ENCODE measurements at regions not wholly inside any gene's neighbourhood (a gene's known extent, or its start where the extent isn't known, plus 50 kb on each side); places are given as distances from the start of the nearest gene placed in this dataset.
"Not testable (repeated sequence)": the region's sequence is repeated elsewhere in the genome, so short reads cannot be mapped to it uniquely, and the experiment has no call there.

DNA sequence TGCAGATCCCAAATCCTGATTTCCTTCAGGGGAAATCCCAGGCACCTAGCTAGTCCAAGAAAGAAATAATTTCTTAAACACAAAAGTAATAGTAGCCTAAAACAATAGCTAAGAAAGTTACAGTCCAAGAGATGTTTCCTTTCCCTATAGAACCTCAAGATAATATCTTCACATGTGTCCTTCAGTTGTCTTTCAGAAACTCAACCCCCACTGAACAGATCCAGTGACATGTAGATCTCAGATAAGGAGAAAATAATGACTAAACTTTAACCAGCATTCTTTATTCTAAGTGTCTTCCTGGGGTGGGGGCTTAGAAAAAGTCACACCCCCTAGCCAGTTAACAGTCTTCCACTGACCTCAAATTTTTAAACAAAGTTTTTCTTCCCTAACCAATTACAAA lies 131.3 kb upstream of the ADRA1B start:
- DNase-seq (ENCODE audit: low spot score) = no peak

DNA sequence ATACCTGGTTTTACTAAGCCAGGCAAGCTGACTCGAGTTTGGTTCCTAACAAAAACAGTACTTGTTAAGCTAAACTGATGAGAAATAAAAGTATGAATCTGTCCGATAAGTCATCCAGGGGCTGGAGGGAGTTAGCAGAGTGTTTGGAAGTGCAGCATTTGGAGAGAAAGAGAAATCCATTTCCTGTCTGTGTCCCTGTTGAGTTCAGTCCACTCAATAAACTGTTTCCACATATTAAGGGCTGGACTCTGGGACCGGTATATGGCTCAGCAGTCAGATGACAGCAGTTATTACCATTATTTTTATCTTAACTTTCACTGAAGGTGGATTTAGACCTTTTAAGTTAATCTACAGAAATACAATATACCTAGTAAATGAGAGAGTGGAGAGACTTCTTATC lies 130.6 kb upstream of the ADRA1B start:
- no peak for DNase-seq (ENCODE audit: low spot score)

DNA sequence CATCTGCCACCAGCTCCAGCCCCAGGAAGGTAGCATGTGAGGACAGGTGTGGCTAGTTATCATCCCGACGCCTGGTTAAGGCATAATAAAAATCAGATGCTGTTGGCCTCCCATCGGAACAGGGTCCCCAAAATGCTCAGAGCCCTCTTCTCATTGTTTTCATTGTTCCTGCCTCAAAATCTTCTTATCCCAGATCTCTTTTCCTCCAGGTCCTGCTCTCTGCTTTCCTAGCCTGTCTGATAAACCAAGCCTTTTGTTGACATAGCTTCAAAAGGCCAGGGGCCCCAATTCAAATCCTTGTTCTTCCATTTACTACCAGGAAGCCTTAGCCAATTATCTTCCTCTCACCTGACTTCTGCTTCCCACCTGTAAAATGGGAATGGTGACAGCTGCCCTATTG lies 130.1 kb upstream of the ADRA1B start:
- no peak for DNase-seq (ENCODE audit: low spot score)

DNA sequence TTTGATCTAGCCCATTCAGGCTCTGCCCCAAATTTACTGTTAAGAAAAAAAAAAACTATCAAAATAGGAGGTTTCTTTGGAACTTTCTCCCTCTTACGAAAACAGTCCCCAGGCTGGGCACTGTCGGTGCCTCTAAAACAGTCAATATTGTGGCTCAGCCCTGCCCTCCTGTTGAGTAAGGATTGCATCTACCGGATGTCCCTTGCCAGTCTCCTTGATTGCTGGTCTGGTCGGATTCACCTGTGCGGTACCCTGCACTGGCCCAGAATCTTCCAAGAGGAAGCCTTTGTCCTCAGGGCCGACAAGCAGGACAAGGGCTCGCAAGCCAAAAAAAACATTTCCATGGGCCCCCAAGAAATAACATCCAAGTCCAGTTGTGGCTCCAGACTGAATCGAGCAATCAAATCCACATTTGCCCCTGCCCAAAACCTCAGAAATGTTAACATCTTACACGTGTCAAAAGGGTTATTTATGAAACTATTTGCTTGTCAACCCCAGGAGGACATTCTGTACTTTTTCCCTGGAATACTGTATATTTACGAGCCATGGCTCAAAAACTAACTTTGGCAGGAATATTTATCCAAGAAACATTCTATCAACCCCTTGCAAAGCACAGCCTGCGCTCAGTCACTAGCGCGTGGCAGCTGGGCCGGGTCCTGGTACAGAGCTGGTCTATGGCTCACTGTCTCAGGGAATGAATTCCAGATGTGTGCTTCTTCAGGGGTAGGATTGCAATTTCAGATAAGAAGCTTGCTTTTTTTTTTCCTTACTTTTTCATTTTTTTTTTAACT lies 129.2 kb upstream of the ADRA1B start:
- no peak for DNase-seq (ENCODE audit: low spot score)

DNA sequence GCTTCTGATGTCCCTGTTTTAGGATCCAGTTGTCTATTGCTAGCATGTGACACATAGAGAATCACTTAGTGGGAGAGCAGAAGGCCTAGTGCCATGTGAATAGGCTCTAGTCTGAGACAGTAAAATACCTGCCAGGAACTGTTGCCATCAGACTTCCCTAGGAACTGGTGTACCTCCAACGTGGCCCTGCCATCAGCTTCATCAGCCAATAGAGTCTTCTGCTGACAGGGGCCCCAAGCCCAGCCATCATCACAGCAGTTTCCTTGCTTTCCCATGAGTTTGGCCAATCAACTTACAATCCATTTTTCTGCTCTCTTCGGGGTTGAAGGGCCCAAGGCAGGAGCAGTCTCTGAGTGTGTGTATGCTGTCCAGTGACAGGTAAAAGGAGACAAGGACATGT lies 128.4 kb upstream of the ADRA1B start:
- no peak for DNase-seq (ENCODE audit: low spot score)

- DNase-seq (ENCODE audit: low spot score) = no peak
Observed at GRCh38 chr5:159788835-159789331, 127.4 kb upstream of the ADRA1B start.

DNA sequence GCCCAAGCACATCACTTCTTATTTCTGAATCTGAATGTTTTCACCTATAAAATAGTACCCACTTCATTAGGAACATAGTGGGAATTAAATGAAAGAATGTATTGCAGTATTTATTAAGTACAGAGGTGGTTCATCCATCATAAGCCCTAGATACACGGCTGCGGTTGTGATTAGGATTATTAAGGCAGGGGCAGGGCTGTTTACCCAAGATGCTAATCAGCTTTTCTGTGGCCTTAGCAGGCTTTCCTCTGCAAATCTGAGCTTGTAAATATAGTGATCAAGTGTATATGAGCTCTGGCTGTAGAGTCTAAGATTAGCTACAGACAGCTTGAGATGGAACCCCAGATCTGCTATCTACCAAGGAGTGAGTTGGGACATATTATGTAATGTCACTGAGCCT lies 124.1 kb upstream of the ADRA1B start:
- no peak for DNase-seq (ENCODE audit: low spot score)

GRCh38 chr5:159797261-159797970 lies 118.9 kb upstream of the ADRA1B start:
- no peak for DNase-seq (ENCODE audit: low spot score)

GRCh38 chr5:159799701-159800100 lies 116.6 kb upstream of the ADRA1B start:
- DNase-seq (ENCODE audit: low spot score) = no peak

DNA sequence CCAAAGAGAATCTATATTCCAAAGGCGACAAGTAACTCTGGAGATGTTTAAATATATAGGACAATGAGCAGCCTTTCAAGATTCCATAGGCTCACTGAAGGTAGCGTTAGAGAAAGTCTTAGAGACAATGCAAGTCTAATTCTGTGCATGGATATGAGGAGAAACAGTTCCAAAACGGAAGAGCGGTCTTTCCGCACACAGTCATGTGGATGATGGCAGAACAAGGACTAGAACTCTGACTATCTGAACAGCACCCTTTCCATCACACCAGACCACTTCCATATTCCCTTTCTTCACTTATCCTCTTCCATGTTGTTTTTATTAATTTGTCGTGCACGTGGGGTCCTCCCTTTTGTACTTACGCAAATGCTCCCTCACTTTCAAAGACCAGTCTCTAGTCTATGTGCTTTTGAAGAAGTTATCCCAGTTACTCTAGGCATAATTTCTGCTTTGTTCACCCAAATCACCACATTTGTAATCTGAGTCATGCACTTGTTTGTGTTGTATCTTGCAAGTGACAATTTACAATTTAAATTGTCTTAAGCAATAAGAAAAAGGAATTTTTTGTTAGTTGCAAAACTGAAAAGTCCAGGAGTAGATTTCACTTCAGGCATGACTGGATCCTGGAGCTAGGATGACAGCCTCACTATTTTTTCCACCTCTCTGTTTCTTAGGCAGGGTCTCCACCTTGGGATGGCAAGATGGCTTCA lies 116.0 kb upstream of the ADRA1B start:
- DNase-seq (ENCODE audit: low spot score) = no peak

- DNase-seq (ENCODE audit: low spot score) = no peak
Observed at GRCh38 chr5:159801303-159801702, 115.0 kb upstream of the ADRA1B start.

DNA sequence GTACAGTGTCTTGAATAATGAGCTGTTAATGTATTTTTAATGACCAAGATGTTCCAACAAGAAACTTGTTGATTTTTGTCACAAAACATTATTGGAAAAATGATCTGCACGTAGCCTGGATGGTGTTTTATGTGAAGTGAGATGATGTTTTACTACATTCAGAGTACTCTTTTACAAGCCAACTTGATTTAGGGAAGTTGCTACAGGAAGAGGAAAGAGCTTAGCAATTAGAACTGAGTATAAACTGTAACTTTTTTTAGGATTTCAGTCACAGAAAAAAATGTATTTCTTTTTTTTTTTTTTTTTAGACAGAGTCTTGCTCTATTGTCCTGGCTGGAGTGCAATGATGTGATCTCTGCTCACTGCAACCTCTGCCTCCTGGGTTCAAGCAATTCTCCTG lies 113.6 kb upstream of the ADRA1B start:
- DNase-seq (ENCODE audit: low spot score) = no peak

DNA sequence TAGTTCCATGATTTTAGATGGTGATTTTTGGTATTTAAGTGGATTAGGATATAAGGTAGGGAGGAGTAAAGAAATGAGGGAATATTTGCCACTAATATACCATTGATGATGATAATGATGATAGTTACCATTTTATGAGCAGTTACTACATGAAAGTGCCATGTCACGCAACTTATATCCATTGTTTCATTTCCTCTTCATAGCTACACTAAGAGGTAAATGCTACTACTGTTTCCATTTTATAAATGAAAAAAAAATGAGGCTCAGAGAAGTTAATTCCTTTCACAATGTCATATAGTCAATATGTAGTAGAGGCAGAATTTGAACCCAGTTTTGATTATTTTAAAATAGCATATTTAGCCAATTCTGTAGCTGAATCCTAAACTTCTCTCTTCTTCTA lies 112.2 kb upstream of the ADRA1B start:
- DNase-seq (ENCODE audit: low spot score) = no peak

DNA sequence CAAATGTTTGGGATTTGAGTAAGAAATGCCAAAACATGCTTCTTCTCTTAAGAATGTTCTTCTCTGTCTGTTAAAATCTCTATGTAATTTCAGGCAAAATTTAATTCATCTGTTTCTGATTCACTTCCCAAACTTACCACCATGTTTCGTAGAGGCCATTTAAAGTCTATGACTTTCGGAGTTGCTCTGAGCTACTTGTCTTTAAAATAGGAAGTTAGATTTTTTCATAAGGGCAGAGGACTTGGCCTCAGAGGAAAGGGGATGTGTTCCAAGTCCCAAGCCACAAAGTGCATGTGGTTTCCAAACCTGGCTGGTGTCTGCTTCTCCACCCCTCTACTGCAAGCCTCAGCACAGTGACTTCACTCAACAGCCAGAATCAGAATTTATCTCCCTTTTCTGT lies 111.3 kb upstream of the ADRA1B start:
- no peak for DNase-seq (ENCODE audit: low spot score)

DNA sequence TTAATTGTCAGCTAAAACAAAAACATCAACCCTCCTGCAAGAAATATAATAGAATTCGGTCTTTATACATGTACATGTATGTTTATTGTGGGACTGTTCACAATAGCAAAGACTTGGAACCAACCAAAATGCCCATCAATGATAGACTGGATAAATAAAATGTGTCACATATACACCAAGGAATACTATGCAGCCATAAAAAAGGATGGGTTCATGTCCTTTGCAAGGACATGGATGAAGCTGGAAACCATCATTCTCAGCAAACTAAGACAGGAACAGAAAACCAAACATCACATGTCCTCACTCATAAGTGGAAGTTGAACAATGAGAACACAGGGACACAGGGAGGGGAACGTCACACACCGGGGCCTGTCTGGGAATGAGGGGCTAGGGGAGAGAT lies 109.1 kb upstream of the ADRA1B start:
- DNase-seq (ENCODE audit: low spot score) = not testable (repeated sequence)

DNA sequence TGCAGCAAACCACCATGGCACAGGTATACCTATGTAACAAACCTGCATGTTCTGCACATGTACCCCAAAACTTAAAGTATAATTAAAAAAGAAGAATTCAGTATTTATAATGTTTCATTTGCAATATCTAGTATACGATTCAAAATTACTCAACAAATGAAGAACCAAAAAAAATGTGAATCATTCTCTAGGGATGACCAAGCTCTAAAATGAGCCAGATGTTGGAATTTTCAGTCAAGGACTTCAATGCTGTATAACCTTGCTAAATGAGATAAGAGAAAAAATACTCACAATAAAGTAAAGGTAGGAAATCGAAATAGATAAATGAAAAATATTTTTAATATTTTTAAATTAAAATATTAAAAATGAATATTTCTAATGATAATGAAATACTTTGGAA lies 108.7 kb upstream of the ADRA1B start:
- DNase-seq (ENCODE audit: low spot score) = no peak

- DNase-seq (ENCODE audit: low spot score) = no peak
Observed at GRCh38 chr5:159811712-159812111, 104.6 kb upstream of the ADRA1B start.

- DNase-seq (ENCODE audit: low spot score) = not testable (repeated sequence)
Observed at GRCh38 chr5:159812759-159813158, 103.5 kb upstream of the ADRA1B start.

GRCh38 chr5:159814222-159814621 lies 102.1 kb upstream of the ADRA1B start:
- no peak for DNase-seq (ENCODE audit: low spot score)

GRCh38 chr5:159814805-159815585 lies 101.3 kb upstream of the ADRA1B start:
- DNase-seq (ENCODE audit: low spot score) = no peak

GRCh38 chr5:159817262-159818029 lies 98.8 kb upstream of the ADRA1B start:
- DNase-seq (ENCODE audit: low spot score) = no peak

All from CD4-positive, alpha-beta T cell treated with Interleukin-6 at 100 ng/mL for 8 hours (primary cell).